ENCODE measurements at regions not wholly inside any gene's neighbourhood (a gene's known extent, or its start where the extent isn't known, plus 50 kb on each side); places are given as distances from the start of the nearest gene placed in this dataset.
"Not testable (repeated sequence)": the region's sequence is repeated elsewhere in the genome, so short reads cannot be mapped to it uniquely, and the experiment has no call there.

- no peak for DNase-seq (ENCODE audit: low spot score)
These were observed 86.7 kb upstream of the CTAGE1 start for GRCh38 chr18:22504251-22505030.

- no peak for DNase-seq (ENCODE audit: low spot score)
These were observed 87.5 kb upstream of the CTAGE1 start for GRCh38 chr18:22505141-22505591.

GRCh38 chr18:22507055-22507454 is 89.3 kb upstream of the CTAGE1 start:
- DNase-seq (ENCODE audit: low spot score) = no peak

GRCh38 chr18:22509423-22509822 is 91.7 kb upstream of the CTAGE1 start:
- DNase-seq (ENCODE audit: low spot score) = no peak

GRCh38 chr18:22510697-22511096 is 93.0 kb upstream of the CTAGE1 start:
- DNase-seq (ENCODE audit: low spot score) = no peak

GRCh38 chr18:22513721-22514481 is 96.2 kb upstream of the CTAGE1 start:
- no peak for DNase-seq (ENCODE audit: low spot score)

- no peak for DNase-seq (ENCODE audit: low spot score)
These were observed 96.9 kb upstream of the CTAGE1 start for GRCh38 chr18:22514655-22515054.

- no peak for DNase-seq (ENCODE audit: low spot score)
These were observed 97.5 kb upstream of the CTAGE1 start for GRCh38 chr18:22515250-22515649.

- peak; percentile 9 for DNase-seq (ENCODE audit: low spot score)
These were observed 99.6 kb upstream of the CTAGE1 start for GRCh38 chr18:22517356-22517755.

GRCh38 chr18:22521026-22521707 is 103.5 kb upstream of the CTAGE1 start:
- no peak for DNase-seq (ENCODE audit: low spot score)

GRCh38 chr18:22523481-22523880 is 105.8 kb upstream of the CTAGE1 start:
- no peak for DNase-seq (ENCODE audit: low spot score)

GRCh38 chr18:22524783-22525182 is 107.1 kb upstream of the CTAGE1 start:
- no peak for DNase-seq (ENCODE audit: low spot score)

GRCh38 chr18:22525313-22525712 is 107.6 kb upstream of the CTAGE1 start:
- DNase-seq (ENCODE audit: low spot score) = no peak

GRCh38 chr18:22525883-22526282 is 108.2 kb upstream of the CTAGE1 start:
- DNase-seq (ENCODE audit: low spot score) = no peak

GRCh38 chr18:22528291-22528690 is 110.6 kb upstream of the CTAGE1 start:
- no peak for DNase-seq (ENCODE audit: low spot score)

GRCh38 chr18:22534706-22535105 is 117.0 kb upstream of the CTAGE1 start:
- DNase-seq (ENCODE audit: low spot score) = not testable (repeated sequence)

- DNase-seq (ENCODE audit: low spot score) = no peak
These were observed 118.8 kb upstream of the CTAGE1 start for GRCh38 chr18:22536558-22536957.

- no peak for DNase-seq (ENCODE audit: low spot score)
These were observed 120.7 kb upstream of the CTAGE1 start for GRCh38 chr18:22538426-22538825.

GRCh38 chr18:22539051-22539765 is 121.5 kb upstream of the CTAGE1 start:
- no peak for DNase-seq (ENCODE audit: low spot score)

- no peak for DNase-seq (ENCODE audit: low spot score)
These were observed 123.5 kb upstream of the CTAGE1 start for GRCh38 chr18:22541232-22541631.

- DNase-seq (ENCODE audit: low spot score) = no peak
These were observed 124.7 kb upstream of the CTAGE1 start for GRCh38 chr18:22542406-22542835.

GRCh38 chr18:22543769-22544168 is 126.1 kb upstream of the CTAGE1 start:
- no peak for DNase-seq (ENCODE audit: low spot score)

Data from HuH-7.5 (cell line).